GM23248 (cell line): ENCODE measurements at regions not wholly inside any gene's neighbourhood (a gene's known extent, or its start where the extent isn't known, plus 50 kb on each side); places are given as distances from the start of the nearest gene placed in this dataset.

ENCODE experiments used
- EZH2 ChIP-seq: fragments of 200-600 bp; sonication (generic); IDR thresholded peaks from 2 replicates; pipeline ENCODE4 v1.6.1; 2018; ENCODE audit warnings: antibody characterized with exemption, mild to moderate bottlenecking; ENCODE audit not compliant: insufficient read depth, poor library complexity, severe bottlenecking
- EZH2phosphoT487 ChIP-seq: fragments of 200-600 bp; sonication (generic); IDR thresholded peaks from 2 replicates; pipeline ENCODE4 v1.6.1; 2018; ENCODE audit warnings: antibody characterized with exemption, moderate library complexity, mild to moderate bottlenecking, low read depth; ENCODE audit not compliant: insufficient read depth

DNA sequence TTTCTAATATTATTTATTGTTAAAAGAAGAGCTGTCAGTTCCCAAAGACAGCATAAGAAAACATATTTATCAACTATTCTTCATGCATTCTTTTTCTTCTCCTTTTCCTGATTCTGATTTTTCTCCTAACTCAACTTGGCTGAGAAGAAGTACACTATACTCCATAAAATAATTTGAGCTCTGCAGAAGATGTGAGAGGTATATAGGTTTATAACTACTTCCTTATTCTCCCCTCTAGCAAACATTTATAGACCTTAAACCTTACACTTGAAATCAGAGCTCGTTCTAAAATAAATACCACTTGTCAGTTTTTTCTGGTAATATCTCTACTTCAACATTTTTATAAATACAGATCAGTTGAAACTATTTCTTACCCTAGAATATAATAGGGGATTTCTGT lies 724.8 kb upstream of the GRAMD2B start:
- TF ChIP-seq EZH2phosphoT487 (no peak), EZH2 (no peak)
